Amniotic stem cell (primary cell): ENCODE measurements at regions not wholly inside any gene's neighbourhood (a gene's known extent, or its start where the extent isn't known, plus 50 kb on each side); places are given as distances from the start of the nearest gene placed in this dataset.

Experiments
- DNase-seq: peaks from one replicate; lab custom pipeline; 2025; lab: John Stamatoyannopoulos, UW

DNA sequence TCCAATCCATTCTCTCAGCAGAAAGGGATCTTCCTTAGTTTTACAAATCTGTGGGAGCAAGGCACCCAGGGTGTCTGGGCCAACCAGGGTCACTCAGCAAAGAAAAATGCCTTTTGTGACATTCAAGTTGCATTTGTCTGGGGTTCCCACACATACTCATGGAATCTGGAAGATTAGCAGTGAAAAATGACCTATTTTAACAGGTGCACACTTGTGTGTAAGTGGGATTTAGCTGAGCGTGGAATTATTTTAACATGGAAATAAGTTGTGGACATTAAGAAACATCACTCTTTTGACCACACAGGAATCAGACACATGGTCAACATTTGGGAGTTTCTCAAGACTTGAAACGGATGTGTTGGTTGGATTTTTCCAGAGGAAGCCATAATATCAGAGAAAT lies 234.9 kb downstream of the OPA1 start:
- no peak for DNase-seq

DNA sequence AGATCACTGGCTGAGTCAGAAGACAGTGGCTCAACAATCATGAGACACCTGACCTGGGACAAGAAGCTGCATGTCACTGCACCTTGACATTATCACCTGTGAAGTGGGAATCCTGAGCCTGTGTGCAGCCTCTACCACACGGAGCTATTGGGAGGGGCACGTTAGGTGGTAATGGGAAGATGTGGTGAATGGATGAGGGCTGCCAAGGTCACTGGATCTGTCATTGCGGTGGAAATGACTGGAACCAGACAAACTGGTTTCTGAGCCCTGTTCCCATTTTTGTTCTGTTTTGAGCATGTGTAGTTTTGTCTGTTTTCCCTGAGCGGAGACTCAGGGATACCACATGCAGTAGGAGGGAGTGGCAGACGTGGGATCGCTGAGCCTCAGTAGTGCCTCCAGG lies 235.5 kb downstream of the OPA1 start:
- DNase-seq: no peak

DNA sequence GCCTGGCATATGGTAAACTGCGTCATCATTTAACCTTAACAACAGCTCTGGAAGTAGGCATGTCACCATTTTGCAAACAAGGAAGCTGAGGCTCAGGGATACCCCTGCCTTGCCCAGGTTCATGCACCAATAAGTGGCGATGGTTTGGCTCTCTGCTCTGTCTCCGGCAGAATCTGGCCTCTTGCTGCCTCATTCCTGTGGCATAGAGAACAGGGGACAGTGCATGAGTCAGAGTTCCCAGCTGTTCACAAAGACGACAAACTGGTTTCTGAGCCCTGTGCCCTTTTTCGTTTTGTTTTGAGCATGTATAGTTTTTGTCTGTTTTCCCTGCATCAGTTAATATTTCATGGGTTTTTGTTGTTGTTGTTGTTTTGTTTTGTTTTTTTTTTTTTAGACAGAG lies 236.8 kb downstream of the OPA1 start:
- DNase-seq: no peak

DNA sequence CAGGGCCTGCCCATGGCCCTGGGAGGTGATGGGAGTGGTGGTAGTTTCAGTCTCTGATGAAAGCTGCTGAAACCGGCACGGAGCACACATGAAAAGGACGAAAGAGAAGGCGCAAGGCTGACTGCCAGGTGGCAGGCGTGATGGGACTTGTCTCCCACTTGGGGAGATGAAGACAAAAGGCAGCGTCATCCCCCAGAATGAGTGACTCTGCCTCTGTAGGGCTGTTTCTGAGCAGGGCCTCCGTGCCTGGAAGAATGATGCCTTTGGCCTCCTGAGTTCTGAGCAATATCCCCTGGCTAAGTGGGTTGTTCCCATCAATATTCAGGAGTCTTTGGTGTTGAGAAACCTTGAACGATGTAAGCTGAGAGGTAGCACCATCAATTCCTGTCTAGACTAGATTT lies 237.8 kb downstream of the OPA1 start:
- no peak for DNase-seq

DNA sequence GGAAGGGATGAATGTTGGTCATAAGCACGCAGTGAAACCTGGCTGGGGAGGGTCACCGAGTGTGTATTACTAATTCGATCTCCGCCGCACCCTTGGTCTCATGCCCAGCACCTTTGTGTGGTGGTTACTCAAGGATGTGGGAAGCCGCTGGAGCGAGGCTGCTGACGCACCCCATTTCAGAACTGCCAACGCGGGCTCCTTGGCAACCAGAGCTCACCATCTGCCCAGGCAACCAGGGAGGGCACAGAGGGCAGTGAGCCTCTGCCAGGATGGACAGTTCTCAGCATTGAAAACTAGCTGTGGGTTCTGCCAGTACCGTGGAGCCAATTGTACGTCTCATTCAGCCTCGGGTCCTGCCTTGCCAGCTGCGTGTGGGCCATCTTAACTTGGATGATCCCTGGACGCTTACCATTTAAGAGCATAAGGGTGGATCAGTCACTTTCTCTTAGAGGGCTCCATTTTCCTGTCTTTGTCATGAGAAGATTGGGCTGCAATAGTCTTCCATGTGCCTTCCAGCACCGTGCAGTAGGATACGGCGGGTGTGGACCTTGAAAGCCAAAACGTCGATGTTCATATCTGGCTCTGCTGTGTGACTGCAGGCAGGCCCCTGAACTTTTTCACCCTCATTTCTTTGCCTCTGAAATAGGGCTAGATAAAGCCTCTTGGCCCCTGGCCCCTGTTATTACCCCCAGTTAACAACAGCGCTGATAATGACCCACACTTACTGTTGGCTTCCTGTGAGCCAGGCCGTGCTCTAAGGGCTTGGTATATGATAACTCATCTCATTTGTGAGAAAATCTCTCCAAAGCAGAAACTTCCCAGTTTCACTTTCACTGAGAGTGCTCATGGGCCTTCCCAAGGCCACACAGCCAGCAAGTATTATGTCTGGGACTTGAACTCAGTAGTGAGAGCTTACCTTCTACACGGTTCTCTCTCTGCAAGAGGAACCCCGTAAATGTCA lies 238.8 kb downstream of the OPA1 start:
- no peak for DNase-seq

DNA sequence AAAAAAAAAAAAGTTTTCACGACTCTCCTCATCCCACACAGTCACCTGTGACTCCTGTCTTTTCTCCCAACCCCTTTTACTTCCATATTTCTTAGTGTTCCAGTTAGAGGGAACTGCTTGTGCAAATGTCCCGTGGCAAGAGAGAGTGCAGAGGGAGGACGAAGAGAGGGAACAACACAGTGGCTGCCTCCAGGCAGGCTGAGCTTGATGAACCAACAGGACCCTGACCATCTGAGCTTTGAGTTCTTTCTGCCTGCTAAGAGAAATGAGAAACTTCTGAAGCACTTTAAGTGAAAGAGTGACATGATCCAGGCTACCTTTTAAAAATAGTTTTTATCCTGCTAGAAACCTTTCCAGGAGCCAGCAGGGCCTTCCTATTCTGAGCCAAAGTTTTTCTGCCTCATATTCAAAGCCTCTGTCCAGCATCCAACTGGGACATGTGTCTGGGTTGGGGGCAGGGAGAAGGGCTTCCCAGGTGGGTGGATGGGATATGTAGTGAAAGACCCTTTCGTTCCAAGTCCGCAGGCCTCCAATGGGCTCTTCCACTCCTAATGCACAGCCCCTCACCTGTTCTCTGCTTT lies 239.9 kb downstream of the OPA1 start:
- DNase-seq: no peak

DNA sequence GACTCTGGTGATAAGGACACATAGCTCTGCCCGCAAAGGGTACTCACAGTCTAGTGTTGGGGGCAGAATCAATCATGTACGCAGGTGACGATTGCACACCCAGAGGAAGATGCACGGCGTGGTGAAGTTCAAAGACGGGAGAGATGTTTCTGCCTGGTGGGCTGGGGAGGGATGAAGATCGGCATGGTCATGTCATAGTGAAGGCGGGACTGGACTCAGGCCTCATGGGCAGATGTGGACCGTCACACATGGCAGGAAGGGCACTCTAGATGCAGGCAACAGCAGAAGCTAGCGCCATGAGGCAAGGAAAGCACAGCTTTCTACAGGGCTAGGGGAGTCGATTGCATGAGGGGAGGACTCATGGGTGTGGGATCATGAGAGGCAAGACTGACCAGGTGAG lies 240.6 kb downstream of the OPA1 start:
- no peak for DNase-seq

DNA sequence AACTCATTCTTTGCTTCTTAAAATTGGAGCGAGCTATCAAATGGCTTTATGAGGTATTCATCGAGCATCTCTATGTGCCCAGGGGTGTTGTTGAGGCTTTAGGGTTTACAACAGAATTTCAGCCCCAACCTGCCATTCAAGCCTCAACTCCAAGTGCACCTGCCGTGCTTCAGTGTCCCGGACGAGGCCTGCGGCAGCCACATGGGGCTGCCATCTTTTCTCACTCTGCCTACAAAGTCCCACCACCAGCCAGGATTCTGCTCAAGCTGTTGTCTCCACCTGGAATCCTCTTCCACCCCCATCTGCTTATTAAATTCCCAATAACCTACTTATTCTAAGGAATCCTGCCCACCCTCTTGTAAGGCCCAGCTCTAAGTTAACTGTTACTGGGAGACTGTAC lies 242.4 kb downstream of the OPA1 start:
- DNase-seq: no peak

DNA sequence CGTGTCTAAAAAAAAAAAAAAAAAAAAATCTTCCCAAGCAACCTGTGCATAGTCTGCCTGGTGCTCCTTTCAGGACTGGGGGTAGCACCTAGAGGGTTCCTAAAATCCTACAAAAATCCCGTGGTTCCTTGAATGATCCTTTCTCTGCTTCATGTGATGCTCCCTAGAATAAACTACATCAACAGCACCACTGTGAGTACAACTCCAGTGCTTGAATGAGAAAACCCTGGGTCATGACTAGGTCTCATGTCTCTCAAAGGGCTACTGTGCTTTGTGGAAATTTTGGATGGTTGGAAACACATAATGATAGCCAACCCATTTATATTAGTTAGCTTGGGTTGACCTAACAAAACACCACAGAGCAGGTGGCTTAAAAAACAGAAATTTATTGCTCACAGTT lies 243.5 kb downstream of the OPA1 start:
- no peak for DNase-seq

DNA sequence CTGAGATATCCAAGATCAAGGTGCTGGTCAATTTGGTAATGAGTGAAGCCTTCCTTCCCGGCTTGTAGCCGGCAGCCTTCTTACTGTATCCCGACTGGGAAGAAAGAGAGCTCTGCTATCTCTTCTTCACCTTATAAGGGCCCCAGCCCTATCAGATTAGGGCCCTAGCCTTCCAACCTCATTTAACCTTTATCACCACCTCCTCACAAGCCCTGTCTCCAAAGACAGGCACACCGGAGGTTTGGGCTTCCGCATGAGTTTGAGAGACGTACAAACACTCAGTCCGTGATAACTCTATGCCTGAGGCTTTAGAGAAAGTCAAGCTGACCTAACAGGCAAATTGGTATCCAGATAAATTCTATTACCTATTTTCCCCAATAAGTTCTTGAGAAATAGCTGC lies 243.9 kb downstream of the OPA1 start:
- DNase-seq: no peak

DNA sequence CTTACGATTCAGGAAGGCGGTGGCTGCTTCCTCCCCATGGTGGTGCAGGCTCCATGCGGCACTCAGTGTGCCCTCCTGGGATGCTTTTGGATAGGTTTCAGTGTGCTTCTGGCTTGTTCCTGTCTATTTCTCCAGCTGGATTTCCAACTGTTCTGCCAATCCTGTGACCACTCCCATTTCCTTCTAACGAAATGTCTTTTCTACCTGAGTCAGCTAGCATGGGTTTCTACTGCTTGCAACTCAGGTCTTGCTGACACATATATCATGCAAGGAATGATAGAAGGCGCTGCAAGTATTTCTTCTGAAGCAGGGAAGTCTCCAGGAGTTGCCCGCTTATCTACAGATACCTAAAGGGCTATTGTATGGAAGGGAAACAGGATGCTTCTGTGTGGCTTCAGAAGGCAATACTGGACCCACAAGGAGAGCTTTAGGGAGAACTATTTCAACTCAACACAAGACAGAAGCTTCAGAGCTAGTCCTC lies 244.4 kb downstream of the OPA1 start:
- DNase-seq: no peak

DNA sequence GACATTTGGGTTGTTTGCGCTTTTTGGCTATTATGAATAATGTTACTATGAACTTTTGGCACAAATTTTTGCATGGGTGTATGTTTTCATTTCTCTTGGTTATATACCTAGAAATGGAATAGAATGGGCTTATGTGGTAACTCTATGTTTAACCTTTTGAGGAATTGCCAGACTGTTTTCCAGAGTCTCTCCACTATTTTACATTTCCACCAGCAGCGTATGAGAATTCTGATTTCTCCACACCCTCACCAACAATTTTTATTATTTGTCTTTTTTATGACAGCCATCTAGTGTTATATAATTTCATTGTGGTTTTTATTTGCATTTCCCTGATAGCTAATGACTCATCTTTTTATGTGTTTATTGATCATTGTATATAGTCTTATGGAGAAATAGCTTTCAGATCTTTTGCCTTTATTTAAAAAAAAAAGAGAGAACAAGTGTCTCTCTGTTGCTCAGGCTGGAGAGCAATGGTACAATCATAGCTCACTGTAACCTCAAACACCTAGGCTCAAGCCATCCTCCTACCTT lies 247.2 kb downstream of the OPA1 start:
- no peak for DNase-seq

DNA sequence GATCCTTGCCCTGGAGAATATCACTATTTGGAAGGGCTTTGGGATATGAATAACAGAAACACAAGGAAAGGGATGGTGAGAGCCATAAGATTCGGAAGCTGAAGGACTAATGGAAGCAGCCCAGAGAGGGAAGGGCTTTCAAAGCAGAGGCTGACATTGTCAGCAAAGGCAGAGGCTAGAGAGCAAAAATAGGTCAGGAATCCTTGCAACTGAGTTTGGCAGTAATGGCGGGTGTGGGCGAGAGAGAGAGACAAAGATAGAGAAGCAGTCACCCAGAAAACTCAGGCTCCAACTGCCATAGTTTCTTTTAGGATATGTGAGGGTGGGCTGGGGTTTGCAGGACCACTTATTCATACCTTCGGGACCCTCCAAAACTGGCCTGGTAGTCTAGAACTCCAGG lies 248.6 kb downstream of the OPA1 start:
- no peak for DNase-seq

DNA sequence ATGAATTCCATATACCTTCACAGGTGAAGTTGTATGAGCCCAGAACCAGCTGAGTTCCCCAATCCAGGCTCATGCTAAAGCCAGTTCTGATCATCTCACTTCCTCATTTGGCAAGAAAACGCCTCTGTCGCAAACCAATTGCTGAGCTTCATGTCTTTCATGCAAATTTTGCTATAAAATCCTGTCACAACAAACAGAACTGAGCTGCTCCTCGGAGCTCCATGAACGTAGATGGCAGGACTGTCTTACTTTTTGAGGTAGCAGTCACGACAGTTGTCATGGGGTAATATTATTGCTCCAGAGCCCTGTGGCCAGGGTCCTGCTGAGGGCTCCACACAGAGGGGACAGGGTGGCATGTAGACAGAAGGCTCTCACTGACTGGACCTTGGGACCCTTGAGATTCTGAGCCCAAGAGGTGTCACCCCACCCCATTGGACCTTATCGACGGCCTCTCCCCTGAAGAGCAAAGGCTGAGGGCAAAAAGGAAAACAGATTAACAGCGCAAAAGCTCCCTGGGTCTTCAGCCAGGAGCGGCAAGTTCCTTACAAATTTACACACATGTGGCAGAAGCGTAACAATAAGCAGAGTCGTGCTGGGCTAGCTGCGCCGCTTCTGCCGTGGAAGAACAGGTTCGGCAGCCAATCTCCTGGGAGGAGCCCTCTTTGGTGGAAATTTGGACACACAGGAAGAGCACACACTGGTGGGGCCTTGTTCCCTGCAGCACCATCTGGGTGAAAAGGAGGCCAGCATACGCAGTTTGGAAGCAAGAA lies 249.2 kb downstream of the OPA1 start:
- DNase-seq: no peak

DNA sequence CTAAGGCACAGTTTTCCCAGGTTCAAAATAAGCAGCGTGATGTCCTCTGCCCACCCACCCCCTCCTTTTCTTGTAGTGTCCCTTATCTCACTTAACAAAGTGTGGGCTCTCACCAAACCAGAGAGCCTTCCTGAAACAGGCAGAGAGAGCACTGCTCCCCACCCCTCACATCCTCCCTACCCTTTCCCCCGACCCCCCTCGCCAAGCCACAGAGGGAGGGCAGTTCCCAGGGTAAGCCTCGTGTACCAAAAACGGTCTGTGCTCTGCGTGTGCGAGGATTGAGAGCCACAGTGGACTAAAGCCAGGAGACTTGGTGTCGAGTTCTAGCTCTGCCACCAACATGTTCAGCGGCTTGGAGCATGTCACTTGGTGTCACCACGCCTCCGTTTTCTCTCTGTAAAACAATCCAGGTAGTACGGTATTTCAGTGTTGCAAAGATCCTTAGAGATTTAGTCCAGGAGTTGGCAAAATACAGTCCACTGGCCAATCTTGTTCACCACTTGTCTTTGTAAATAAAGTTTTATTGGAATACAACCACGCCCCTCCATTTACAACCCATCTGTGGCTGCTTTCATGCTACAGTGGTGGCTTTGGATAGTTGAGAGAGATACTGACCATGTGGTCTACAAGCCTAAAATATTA lies 249.9 kb downstream of the OPA1 start:
- no peak for DNase-seq

DNA sequence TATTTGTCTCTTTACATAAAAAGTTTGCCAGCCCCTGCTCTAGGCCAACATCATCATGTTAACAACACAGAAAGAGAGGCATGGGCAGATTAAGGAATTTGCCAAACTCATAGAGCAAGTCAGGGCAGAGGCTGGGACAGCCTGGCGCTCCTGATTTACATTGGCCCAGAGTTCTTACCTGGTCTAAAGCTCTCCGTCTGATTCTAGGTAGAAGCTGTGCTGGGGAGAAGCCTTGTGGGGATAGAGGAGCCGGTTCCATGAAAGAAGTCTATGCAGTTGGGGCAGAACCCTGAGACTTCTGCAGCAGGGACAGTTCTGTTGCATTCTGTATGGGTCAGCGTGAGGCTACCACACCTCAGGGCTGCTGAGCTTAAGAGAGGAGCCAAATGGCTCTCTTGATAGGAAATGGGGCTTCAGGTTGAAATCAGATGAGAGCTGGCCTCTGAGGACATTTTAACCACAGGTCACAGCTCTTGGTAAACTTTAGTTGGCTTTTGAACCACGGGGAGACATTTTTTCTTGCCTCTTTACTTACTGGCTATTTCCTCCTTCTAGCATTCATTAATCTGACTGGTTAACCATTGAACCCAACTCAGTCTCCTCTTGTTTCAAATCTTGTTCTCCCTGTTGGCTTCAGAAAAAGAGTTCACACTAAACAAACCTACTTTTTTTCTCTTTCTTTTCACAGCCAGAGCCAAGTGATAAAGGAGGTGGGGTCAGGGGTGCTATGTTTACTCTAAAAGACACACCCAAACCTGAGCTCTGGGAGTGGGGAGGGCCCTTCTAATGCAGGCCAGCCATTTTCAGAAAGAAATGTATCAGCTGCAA lies 250.7 kb downstream of the OPA1 start:
- DNase-seq: no peak

DNA sequence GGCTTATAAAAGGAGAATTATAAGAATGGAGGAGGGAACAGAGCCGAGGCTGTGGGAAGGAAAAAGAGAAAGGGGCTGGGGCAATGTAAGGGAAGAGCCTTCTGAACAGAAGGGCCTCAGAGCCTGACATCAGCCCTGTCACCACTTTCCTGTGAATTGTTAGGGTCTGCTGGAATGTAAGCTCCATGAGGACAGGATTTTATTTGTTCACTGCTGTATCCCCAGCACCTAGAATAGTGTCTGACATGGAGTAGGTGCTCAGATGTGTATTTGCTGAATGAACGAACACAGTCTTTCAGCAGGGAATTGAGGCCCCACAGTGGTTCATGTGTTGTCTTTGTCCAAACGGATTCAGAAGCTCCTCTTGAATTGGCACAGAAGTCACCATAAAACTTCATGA lies 251.5 kb downstream of the OPA1 start:
- DNase-seq: no peak

DNA sequence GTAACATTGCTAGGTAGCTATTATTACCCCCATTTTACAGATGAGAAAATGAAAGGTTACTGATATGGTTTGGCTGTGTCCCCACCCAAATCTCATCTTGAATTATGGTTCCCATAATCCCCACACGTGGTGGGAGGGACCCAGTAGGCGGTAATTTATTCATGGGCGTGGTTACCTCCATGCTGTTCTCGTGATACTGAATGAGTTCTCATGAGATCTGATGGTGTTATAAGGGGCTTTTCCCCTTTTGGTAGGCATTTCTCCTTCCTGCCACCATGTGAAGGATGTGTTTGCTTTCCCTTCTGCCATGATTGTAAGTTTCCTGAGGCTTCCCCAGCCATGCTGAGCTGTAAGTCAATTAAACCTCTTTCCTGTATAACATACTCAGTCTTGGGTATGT lies 252.1 kb downstream of the OPA1 start:
- no peak for DNase-seq

DNA sequence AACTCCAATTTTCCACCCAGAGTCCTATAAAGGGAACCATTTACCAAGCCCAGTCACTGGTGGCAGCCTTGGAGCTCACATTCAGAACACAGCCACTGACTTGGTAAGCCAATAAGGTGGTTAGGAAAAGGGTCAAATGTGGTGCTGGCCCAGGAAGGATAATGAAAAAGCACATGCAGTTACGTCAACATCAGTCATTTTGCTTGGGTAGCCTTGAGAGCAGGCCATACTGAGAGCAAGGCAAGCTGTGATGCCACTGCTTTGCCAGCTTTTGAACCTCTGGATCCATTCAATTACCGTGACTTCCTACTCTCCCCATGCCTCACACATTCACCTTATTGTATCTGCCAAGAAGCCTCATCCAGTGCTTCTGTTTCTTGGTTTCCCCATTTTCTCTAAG lies 253.6 kb downstream of the OPA1 start:
- DNase-seq: no peak

DNA sequence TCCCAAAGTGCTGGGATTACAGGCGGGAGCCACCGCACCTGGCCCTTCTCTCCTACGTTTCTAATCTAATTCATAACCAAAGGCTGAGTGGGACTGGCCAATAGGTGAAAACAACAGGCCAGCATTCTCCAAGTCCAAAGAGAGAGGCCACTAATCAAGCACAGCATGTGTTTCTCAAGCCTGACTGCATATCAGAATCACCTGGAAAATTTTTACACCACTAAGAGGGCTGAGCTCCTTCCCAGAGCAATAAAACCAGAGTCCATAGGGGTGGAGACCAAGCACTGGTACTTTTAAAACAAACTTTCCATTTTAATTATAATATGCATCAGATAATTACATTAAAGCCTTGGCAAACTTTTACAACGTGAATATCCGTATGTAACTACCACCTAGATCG lies 254.4 kb downstream of the OPA1 start:
- DNase-seq: no peak

DNA sequence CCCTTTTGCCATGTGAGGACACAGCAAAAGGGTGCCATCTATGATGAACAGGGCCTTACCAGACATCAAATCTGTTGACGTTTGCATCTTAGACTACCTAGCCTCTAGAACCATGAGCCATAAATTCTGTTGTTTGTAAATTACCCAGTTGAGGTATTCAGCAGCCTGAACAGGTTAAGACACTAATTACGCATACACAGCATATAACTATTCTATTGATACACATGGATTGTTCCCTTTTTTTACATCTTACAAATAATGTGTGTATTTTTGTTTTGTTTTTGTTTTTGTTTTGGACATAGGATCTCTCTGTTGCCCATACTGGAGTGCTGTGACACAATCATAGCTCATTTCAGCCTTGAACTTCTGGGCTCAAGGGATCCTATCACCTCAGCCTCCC lies 255.5 kb downstream of the OPA1 start:
- no peak for DNase-seq
